ENCODE measurements at regions not wholly inside any gene's neighbourhood (a gene's known extent, or its start where the extent isn't known, plus 50 kb on each side); places are given as distances from the start of the nearest gene placed in this dataset.

GRCh38 chr17:45660474-45660873 lies 123.6 kb upstream of the CRHR1 start:
- TF ChIP-seq ZNF274 (IDR thresholded peaks at IDR 0.05; ENCODE audit: low read length) (no peak), ZNF274 (tag by site-specific recombination; IDR thresholded peaks at IDR 0.05; ENCODE audit: borderline replicate concordance) (no peak), ZNF621 (tag by site-specific recombination; IDR thresholded peaks at IDR 0.05) (no peak), CTCF (tag by site-specific recombination; IDR thresholded peaks at IDR 0.05) (no peak), ZNF23 (tag by site-specific recombination; IDR thresholded peaks at IDR 0.05; ENCODE audit: borderline replicate concordance) (no peak), ZNF513 (tag by site-specific recombination; IDR thresholded peaks at IDR 0.05) (no peak), FEZF1 (tag by site-specific recombination; IDR thresholded peaks at IDR 0.05) (no peak), ZSCAN30 (tag by site-specific recombination; IDR thresholded peaks at IDR 0.05) (no peak), ELK4 (IDR thresholded peaks at IDR 0.05; ENCODE audit: borderline replicate concordance, low read depth, low read length) (no peak), RBAK (tag by site-specific recombination; IDR thresholded peaks at IDR 0.05) (no peak)
- TF ChIP-seq, protein P1, sequence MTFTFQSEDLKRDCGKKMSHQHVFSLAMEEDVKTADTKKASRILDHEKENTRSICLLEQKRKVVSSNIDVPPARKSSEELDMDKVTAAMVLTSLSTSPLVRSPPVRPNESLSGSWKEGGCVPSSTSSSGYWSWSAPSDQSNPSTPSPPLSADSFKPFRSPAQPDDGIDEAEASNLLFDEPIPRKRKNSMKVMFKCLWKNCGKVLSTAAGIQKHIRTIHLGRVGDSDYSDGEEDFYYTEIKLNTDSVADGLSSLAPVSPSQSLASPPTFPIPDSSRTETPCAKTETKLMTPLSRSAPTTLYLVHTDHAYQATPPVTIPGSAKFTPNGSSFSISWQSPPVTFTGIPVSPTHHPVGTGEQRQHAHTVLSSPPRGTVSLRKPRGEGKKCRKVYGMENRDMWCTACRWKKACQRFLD (tag by site-specific recombination; IDR thresholded peaks at IDR 0.05) = no peak
- TF ChIP-seq, protein P2, sequence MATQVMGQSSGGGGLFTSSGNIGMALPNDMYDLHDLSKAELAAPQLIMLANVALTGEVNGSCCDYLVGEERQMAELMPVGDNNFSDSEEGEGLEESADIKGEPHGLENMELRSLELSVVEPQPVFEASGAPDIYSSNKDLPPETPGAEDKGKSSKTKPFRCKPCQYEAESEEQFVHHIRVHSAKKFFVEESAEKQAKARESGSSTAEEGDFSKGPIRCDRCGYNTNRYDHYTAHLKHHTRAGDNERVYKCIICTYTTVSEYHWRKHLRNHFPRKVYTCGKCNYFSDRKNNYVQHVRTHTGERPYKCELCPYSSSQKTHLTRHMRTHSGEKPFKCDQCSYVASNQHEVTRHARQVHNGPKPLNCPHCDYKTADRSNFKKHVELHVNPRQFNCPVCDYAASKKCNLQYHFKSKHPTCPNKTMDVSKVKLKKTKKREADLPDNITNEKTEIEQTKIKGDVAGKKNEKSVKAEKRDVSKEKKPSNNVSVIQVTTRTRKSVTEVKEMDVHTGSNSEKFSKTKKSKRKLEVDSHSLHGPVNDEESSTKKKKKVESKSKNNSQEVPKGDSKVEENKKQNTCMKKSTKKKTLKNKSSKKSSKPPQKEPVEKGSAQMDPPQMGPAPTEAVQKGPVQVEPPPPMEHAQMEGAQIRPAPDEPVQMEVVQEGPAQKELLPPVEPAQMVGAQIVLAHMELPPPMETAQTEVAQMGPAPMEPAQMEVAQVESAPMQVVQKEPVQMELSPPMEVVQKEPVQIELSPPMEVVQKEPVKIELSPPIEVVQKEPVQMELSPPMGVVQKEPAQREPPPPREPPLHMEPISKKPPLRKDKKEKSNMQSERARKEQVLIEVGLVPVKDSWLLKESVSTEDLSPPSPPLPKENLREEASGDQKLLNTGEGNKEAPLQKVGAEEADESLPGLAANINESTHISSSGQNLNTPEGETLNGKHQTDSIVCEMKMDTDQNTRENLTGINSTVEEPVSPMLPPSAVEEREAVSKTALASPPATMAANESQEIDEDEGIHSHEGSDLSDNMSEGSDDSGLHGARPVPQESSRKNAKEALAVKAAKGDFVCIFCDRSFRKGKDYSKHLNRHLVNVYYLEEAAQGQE (tag by site-specific recombination; IDR thresholded peaks at IDR 0.05) = peak; percentile 90
- TF ChIP-seq, protein P3, sequence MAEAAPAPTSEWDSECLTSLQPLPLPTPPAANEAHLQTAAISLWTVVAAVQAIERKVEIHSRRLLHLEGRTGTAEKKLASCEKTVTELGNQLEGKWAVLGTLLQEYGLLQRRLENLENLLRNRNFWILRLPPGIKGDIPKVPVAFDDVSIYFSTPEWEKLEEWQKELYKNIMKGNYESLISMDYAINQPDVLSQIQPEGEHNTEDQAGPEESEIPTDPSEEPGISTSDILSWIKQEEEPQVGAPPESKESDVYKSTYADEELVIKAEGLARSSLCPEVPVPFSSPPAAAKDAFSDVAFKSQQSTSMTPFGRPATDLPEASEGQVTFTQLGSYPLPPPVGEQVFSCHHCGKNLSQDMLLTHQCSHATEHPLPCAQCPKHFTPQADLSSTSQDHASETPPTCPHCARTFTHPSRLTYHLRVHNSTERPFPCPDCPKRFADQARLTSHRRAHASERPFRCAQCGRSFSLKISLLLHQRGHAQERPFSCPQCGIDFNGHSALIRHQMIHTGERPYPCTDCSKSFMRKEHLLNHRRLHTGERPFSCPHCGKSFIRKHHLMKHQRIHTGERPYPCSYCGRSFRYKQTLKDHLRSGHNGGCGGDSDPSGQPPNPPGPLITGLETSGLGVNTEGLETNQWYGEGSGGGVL (tag by site-specific recombination; IDR thresholded peaks at IDR 0.05) = no peak
- TF ChIP-seq, protein P4, sequence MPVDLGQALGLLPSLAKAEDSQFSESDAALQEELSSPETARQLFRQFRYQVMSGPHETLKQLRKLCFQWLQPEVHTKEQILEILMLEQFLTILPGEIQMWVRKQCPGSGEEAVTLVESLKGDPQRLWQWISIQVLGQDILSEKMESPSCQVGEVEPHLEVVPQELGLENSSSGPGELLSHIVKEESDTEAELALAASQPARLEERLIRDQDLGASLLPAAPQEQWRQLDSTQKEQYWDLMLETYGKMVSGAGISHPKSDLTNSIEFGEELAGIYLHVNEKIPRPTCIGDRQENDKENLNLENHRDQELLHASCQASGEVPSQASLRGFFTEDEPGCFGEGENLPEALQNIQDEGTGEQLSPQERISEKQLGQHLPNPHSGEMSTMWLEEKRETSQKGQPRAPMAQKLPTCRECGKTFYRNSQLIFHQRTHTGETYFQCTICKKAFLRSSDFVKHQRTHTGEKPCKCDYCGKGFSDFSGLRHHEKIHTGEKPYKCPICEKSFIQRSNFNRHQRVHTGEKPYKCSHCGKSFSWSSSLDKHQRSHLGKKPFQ (tag by site-specific recombination; IDR thresholded peaks at IDR 0.05) = no peak

Measured in HEK293 (cell line).